Inferior parietal cortex (tissue), 1 donor: ENCODE measurements at regions not wholly inside any gene's neighbourhood (a gene's known extent, or its start where the extent isn't known, plus 50 kb on each side); places are given as distances from the start of the nearest gene placed in this dataset.

ENCODE experiments used
- DNase-seq: peaks from one replicate; pipeline ENCODE4 v3.0.0-alpha.2; 2016; ENCODE audit errors: extremely low spot score

GRCh38 chr9:136597141-136597885 is 51.5 kb upstream of the NOTCH1 start:
- no peak for DNase-seq

DNA sequence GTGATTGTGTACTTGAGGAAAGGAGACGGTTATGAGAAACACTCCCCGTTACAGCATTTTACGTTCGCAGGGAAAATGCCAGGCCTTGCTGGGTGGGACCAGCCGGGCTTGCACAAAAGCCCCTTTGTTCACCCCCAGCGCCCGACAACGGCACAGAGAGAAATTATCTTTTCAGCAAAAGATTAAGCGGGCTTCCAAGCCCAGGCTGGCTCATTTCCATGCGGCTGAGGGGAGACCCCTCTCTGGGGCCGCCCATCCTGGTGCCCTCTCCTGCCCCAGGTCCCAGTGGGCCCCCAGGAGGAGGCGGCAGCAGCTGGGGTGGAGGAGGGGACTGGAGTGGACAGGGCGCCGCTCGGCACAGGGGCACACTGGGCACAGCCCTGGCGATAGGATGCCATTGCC is 50.8 kb upstream of the NOTCH1 start:
- DNase-seq, result peak; percentile 54

DNA sequence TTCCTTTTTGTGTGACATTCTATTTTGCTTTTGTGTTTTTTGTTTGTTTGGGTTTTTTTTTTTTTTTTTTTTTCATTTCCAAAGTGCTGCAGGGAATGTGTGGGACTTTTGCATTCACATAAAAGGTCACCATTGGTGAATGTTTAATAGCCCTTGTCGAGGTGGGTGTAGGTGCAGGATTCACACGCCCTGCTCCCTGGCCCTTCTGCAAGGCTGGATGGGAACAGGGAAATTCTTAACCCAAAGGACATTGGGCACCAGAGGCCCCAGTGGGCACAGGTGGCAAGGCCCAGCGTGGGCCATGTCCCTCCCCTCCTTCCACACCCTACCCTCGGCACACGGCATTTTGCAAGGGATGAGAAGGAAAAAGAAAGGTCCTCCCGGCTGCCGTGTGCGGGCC is 50.4 kb upstream of the NOTCH1 start:
- no peak for DNase-seq

DNA sequence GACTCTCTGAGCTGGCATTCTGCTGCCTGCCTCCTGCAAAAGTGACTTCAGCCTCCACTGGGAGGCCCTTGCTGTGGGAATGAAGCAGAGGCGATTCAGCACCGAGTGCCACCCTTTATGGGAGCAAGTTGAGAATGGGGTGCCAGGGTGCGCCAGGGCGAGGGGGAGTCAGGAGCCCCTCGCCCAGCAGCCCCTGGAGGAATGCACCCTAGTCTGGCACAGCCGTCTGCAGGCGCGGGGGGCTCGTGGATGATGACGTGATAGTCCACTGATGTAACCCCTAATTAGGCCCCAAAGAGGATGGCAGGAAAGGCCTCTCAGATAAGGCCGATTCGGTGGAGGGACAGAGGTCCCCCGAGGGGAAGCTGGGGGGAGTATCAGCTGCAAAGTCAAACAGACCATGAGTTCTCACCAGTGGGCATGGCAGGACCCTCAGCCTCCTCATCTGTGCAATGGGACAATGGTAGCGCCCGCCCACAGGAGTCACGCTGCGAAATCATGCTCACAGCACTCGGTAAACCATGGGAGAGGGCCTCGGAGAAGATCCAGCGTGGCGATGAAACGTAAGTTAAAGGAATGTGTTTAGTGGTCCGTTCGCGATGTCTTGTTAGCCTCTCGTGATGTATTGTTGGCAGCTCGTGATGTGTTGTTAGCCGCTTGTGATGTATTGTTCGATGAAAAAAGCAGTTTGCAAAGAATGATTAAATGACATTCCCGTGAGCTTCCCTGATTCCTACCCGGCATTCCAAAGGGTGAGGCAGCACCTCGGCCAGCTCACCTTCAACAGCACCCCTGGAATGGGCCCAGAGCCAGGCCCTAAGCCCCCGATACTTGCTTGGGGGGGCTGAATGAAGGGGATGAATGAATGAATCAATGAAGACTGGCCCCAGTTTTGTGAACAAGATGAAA is 49.7 kb upstream of the NOTCH1 start:
- DNase-seq, result no peak
